Frontal cortex (tissue), 3 donors: ENCODE measurements at regions not wholly inside any gene's neighbourhood (a gene's known extent, or its start where the extent isn't known, plus 50 kb on each side); places are given as distances from the start of the nearest gene placed in this dataset.
A peak's percentile ranks its signal among the peaks of the same experiment; 100 is the strongest.
"Not testable (repeated sequence)": the region's sequence is repeated elsewhere in the genome, so short reads cannot be mapped to it uniquely, and the experiment has no call there.

Experiments used
- DNase-seq, 2 donors: peaks; one replicate each; pipeline ENCODE4 v3.0.0; 2012; ENCODE audit warnings: low spot score in 2 of 2
- FAIRE-seq: peaks from 2 replicates; lab custom pipeline; 2012; peaks lifted over from hg19 to GRCh38; lab: Jason Lieb, UNC
- donor health status: control.
- donor health status: control.
- donor health status: control.

DNA sequence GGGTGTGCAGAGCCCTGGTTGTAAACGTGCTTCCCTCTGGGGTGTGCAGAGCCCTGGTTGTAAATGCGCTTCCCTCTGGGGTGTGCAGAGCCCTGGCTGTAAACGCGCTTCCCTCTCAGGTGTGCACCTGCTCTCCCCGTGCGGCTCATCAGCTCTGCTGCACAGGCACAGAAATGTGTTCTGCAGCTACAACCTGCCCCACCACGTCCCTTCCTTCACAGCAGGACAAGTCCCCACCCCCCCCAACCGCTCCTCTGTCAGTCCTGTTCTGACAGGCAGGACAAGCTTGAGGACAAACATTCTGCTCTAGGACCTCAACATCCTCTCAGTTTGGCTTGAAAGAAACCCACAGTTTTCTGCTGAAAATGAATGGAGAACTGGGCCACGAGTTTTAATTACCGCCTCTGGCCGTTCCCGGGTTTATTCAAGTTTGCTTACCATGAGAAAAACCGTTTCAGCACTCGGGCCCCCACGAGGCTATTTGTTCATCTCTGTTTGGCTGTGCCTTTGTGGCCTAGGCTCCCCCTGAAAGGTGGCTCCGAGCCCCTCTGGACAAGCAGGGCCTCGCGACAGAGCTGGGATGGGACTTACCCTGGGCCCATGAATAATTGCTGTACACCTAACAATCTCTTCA lies 81.0 kb upstream of the ASB18 start:
- FAIRE-seq: no peak

DNA sequence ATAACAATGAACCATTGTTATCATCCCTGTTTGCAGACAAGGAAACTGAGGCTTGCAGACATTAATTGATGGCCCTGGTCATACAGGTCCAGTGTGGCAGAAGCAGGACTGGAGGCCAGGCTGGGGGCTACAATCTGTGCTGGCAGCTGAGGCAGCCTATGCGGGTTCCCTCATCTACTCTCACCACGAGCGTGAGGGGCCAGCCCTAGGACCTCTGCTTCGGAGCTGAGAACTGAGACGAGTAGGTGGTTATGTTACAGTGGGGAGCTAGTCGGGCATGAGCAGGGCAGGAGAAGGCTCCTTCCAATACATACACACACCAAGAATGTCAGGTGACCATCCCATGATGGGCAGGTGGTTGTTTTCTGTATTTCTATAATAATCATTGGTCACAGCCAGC lies 82.2 kb upstream of the ASB18 start:
- FAIRE-seq: no peak
- no peak for DNase-seq

More for the DNA sequence above, 81.0 kb upstream of the ASB18 start:
- no peak for DNase-seq

DNA sequence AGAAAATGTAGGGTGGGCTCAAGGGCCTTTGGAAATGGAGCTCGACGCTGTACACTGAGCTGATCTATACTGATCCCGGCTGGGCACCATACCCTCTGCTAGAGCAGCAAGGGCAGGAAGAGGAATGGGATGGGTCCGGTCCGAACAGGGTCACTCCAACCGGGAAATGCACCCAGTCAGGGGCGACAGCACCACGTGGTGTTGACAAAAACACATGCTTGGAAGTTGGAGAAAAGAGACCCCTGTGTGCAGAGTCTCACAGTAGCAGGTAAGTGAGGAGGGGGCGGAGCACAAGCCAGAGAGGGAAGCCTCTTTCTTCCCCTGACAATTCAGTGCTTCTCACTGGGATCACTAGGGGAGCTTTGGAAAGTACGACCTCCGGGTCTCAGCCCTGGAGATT lies 84.1 kb upstream of the ASB18 start:
- DNase-seq: no peak
- FAIRE-seq: no peak

DNA sequence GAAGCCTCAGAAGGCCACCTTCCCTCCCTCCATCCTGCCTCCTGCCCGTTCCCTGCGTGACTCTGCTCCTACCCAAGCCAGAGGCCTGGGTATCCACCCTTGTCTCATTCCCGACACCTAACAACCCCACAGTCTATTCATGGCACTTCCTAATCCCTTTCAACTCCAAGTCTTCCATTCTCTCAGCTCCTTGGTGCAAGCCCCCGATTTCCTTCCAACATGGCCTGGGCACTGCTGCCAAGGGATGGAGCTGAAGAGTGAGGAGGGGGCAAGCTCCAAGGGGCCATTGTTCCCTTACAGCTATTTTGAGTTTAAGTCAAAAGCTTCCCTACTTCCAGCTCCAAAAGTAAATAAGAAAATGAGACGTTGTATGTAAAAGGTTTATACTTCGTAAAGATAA lies 84.8 kb upstream of the ASB18 start:
- FAIRE-seq (no peak), DNase-seq (no peak)

DNA sequence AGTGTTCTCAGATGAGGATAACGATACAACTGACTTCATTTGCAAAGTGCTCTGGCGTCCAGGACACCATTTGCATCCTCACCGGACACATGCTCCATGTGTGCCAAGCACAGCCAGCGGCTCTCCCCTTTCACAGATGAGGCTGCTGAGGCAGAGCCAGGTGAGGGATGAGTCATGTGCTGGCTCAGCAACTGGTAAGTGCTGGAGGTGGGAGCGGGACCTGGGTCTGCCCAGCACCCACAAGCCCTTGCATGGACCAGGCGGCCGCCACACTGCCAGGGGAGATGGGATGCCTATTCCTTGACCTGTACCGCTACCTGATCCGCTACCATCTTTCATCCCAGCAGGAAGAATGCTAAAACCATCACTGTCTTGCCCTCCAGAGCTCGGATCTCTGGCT lies 86.2 kb upstream of the ASB18 start:
- DNase-seq: no peak
- no peak for FAIRE-seq

DNA sequence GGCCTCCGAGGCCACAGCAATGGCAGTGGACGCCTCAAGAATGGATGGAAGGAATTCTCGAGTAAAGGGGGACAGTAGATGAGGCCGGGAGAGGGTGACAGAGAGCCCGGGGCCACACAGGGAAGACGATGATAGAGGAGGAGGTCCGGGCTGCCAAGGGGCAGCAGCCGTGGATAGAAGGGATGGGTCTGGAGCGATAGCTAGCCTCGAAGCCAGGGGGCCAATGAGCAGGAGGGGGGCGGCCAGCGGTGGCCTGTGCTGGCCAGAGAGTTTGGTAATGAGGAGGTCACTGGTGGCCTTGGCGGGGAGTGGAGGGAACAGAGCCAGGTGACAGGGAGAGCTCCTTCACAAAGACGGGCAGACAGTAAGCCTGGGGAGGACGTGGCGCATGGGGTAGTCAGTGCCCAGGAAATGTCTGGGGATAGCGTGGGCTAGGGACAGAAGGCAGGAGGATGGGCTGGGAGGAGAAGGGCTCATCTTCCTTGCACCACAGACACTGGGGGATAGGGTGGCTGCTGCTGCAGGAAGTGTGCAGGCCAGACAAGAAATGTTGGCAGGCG lies 87.8 kb upstream of the ASB18 start:
- DNase-seq: no peak
- FAIRE-seq: no peak

DNA sequence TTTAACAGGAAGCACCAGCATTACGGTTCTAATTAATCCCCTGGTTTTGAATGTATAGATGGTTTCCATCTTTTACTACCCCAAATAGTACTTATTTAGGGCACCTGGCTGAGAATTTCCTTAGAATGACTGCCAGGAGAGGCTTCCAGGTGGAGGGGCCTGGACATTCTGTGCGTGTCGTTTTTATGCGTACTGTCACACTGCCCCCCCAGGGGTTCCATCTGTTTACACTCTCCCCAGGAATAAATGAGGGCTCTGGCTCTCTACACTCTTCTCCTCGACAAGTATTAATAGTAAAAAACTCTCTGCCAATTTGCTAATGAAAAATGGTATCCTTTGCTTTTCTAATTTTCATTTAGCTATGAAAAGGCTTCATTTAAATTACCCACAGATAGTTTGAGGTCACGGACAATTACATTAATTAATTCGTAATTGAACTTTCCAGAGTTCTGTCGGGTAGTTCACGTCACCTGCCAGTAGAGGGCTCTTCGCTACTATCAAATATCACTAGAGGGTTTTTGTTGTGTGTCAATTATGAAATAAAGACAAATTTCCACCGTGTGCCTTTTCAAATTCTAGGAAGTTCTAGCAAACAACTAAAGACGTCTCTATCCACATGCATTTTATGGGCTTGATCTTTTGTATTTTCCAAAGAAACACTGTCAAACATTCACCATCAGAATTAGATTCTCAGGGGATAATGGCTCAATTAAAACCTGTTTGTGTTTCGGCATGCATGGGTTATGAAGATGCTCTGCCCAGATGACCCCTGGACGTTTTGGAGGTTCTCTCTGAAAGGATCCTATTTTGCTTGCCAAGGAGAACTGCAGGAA lies 88.8 kb upstream of the ASB18 start:
- peak; percentile 43 to 46 for DNase-seq
- peak; percentile 44 for FAIRE-seq

DNA sequence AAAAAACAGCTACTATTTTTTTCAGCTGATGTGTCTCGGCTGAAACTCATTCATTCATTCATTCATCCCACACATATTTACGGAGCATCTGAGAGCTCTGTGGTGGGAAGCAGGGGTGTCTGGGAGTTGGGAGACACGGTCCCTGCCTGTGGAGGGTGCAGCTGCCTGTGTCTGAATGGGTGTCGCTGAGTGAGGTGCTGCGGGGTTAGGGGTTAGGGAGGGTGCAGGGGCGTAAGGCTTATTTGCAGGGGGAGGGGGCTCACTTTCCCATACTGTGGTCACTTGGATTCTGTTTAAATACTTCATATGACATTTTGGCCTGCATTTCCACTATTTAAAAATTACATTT lies 89.4 kb upstream of the ASB18 start:
- FAIRE-seq: no peak
- DNase-seq: no peak

DNA sequence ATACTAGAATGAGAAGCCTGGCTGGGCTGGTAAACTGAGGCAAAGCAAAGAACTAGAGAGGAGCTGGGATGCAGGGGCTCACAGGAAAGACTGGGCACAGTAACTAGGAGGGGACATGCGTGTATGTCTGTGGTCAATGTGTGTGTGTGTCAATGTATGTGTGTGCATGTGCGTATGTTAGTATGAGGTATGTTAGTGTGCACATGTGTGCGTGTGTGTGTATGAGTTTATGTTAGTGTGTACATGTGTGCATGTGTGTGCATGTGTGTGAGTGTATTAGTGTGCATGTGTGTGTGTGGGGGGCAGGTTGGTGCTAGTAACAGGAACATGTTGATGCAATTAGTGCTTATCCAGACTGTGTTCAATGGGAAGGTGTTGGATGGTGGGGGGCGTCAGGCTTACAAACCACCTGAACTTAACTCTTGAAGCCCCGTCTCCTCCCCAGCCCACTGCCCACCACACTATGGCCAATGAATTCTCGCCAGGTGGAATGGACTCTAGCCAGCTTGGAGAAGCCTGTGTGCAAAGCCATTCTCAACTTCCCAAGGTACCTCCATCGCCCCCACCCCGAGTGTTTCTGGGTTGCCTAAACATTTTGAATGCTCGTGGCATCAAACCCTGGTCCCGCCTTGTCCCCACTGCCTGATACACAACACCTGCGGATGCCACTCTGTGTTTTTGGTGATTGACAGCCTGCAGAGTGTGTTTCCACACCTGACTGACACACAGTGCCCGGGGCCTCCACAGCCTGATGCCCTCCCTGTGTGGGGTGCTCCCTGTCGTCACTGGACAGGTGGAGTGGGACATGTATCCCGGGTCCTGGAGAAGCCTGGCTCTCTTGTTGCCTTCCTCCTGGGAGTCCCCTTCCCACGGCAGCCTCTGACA lies 90.1 kb upstream of the ASB18 start:
- DNase-seq (no peak), FAIRE-seq (no peak)

DNA sequence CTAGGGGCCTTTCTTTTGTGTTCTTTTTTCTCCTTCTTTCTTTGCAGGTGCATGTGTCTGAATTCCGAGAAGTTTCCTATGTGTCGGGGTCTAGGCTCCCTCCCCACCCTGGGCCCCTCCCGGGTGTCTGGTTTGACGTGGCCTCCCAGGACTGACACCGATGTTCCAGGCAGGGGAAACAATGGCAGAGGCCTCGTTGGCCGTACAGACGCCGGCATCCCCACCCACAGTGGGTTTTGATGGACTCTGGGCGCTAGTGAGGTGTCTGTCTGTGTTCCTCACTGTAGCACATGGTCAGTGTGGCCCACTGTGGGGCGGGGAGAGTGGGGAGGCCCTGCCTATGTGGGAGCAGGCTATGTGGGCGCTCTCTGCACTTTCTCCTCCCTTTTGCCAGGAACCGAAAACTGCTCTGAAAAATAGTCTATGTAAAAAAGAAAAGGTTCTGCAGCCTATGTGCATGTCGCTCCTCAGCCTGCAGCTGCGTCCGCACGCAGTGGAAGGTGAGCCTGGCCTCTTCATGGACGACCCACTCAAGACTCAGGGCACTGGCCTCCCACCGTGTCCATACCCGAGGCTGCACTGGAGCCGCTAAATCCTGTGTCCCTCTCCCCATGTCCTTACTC lies 90.9 kb upstream of the ASB18 start:
- DNase-seq (no peak), FAIRE-seq (no peak)

DNA sequence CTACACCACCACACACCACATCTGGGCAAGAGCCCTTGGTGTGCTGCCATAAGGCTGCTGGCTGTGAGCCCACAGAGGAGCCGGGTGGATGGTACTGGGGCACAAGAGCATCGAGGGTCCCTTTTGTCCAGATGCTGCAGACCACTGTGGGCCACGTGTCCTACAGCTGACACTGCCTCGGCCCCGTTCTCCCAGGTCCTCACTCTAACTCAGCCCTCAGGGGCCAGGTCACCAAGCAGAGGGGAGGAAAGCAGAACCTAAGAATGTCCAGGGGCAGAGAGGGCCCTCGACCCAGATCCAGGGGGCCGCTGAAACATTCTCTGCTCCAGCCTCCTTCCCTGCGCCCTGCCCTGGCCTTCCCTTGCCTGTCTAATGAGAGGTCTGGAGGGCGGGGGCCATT lies 91.7 kb upstream of the ASB18 start:
- no peak for FAIRE-seq
- no peak for DNase-seq

DNA sequence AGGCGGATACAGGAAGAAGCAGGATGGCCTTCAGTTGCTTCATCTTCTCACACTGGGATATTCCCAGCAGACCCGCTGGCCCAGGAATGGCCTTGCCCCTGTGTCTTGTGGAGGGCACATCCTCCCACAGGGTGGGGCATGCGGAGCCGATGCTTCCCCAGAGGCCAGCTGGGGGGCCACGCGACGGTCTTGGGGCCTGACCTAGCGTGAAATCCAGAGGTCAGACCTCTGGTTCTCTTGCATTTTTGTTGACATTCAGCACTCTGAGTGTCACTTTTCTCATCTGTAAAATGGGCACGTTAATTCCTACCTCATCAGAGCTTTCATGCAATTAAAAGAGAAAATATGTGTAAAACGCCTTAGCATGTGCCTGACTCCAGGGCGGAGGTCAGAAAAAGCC lies 92.1 kb upstream of the ASB18 start:
- not testable (repeated sequence) for DNase-seq, FAIRE-seq

DNA sequence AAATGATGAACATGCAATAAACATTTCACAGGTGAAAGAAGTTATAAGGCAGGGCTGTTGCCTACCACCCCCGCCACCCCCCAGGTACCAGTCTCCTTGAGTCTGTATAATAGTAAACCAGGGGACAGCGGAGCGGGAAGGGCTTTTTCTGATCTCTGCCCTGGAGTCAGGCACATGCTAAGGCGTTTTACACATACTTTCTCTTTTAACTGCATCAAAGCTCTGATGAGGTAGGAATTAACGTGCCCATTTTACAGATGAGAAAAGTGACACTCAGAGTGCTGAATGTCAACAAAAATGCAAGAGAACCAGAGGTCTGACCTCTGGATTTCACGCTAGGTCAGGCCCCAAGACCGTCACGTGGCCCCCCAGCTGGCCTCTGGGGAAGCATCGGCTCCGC lies 94.3 kb upstream of the ASB18 start:
- FAIRE-seq, DNase-seq: not testable (repeated sequence)

DNA sequence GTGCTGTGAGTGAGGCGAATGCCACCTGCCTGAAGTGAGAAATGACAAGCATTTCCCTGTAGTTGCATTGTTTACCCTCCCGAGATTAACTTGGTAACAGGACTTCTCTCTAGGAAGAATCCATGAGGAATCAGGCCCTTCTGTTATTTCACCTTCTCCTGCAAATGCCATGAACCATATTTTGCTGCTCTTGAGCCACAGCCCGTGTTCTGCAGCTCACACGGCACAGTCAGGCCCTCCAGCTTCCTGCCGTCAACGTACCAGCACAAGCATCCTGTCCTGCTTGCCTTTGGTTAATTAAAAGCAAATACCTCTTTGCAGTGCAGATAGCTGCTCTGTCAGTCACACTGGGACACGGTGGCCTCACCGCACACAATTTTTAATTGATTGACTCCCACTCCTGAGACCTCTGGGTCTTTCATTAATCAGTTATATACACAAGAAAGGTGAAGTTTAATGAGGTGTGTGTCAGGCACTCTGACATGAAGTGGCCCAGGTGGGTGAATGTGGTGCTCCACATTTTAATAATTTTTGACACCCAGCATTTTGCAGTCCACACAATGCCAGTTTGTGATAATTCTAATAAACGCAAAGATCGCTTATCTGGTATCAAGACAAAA lies 95.3 kb upstream of the ASB18 start:
- FAIRE-seq (no peak), DNase-seq (no peak)

DNA sequence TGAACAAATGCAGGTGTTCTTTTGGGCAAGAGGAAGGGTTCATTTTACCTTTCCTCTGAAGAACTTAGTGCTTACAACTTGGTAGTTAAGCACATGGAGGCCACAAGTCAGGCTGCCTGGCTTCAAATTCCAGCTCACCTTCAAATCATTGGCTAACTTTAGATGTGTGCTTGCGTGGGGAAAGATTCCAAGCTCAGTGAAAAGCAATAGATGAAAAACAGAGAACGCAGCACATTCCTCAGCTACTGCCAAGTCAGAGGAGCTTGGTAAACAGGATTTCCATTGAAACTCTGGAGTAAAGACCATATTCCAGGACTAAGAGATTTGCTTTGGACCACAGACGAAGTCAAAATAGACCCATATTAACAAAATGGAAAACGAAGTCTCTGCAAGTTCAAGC lies 96.3 kb upstream of the ASB18 start:
- DNase-seq (no peak), FAIRE-seq (no peak)

DNA sequence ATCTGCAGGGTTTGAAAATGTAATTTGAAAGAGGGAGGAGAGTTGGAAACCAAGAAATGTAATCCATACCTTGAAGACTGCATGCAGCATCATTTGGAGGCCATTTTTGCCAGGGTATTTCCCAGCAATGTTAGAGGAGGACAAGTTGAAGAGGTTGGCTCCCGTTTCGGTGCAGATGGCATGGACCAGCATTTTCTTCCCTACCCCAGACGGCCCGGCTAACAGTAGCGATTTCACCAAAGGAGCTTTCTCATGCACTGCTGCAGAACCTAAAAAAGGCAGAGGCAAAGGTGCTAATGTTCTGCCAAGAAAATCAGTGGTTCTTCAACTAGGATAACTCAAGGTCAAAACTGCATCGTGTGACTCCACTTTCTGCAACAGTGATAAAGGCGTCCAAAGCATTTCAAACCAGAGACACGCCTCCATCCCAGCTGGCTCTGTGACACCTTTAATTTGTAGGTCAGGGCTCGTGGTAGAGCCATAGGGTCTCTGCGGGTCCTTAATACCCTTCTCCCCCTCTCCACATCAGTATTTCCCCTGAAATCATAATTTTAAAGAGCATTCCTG lies 99.6 kb upstream of the ASB18 start:
- DNase-seq (no peak), FAIRE-seq (no peak)

DNA sequence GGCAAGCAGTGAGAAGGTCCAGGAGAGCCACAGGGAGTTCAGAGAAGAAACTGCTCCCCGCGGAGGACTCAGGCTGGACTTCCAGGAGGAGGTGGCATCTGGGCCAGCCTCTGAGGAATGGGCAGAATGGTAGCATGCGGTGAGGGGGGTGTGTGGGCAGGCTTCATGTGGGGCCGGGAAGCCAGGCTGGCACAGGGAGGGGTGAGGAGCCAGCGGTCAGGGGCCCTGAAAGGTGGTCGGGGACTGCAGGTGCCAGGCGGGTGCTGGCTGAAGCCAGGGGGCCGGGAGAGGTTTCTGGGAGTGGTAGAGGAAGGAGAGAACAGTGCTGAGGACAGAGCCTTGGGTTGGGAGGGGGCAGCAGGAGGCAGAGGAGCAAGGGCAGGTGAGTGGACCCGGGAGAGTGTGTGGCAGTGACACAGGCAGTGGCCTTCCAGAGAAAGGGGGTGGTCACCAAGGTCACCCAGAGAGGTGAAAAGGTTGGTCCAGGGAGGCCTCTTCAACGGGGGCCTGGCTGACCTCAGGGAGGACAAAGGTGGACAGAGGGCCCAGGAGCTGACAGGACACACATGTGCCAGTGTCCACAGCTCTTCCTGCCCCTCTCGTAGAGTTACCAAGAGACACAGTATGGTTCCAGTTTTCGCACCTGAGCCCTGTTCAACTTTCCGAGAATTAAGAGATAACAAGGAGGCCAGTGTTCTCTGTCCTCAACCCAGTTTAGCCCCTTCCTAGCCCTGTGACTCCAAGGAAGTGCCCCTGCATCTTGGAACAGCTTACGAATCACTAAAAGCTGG lies 101.2 kb upstream of the ASB18 start:
- DNase-seq: no peak
- no peak for FAIRE-seq

DNA sequence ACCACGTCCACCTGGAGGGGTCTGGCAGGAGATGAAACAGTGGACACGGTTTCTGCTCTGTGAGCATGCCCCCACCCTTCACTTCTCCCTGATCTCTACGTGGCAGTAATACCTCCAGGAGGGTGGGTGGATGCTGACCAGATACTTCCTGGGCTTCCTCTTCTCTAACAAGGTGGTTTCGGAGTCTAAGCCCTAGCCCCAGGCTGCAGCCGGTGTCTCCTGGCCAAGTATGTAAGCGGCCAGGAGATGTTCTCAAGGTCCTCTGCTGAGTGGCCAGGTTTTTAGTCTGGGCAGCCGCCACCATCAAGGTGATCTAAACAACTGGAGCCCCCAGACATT lies 101.8 kb upstream of the ASB18 start:
- no peak for DNase-seq
- FAIRE-seq: no peak

DNA sequence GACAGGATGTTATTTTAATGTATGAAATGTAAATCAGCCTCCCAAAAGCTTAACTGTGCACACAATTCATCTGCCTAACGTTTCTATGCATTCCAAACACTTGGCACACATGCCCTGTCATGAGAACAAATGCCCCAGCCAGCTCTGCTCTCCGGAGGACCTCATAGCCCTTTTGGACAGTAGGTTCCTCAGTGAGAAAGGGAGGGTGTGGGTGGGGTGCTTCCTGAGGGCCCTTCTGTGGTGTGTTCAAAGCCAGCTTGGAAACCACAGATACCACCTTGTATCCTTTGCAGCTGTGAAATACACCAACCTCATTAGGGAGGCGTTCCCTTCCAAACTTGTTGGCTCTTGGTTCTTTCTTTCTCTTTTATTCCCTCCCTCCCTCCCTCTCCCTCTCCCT lies 102.2 kb upstream of the ASB18 start:
- no peak for DNase-seq
- no peak for FAIRE-seq
